Astrocyte (in vitro differentiated cells and primary cell): ENCODE measurements at regions not wholly inside any gene's neighbourhood (a gene's known extent, or its start where the extent isn't known, plus 50 kb on each side); places are given as distances from the start of the nearest gene placed in this dataset.
"Not testable (repeated sequence)": the region's sequence is repeated elsewhere in the genome, so short reads cannot be mapped to it uniquely, and the experiment has no call there.

Source experiments
- DNase-seq: peaks from one replicate; pipeline ENCODE4 v3.0.0-alpha.2; 2010; ENCODE audit warnings: low read depth
- FAIRE-seq: peaks from 2 replicates; lab custom pipeline; 2011; peaks lifted over from hg19 to GRCh38; lab: Jason Lieb, UNC
- H2AFZ ChIP-seq: 2 replicates; pipeline ENCODE4 v1.6.0; 2012; ENCODE audit warnings: low read depth, low read length, inconsistent platforms
- H3K27ac ChIP-seq: 2 replicates; pipeline ENCODE4 v1.5.1; 2011; ENCODE audit warnings: low read depth, low read length, inconsistent platforms
- H3K27me3 ChIP-seq: 2 replicates; pipeline ENCODE4 v1.6.0; 2011; ENCODE audit warnings: low read length, inconsistent platforms; ENCODE audit not compliant: insufficient read depth
- H3K36me3 ChIP-seq: 2 replicates; pipeline ENCODE4 v1.5.1; 2011; ENCODE audit warnings: low read length, inconsistent platforms; ENCODE audit not compliant: insufficient read depth
- H3K4me1 ChIP-seq: 2 replicates; pipeline ENCODE4 v1.5.1; 2011; ENCODE audit warnings: low read length, inconsistent platforms; ENCODE audit not compliant: insufficient read depth
- H3K4me2 ChIP-seq: 2 replicates; pipeline ENCODE4 v1.6.0; 2012; ENCODE audit warnings: low read length, inconsistent platforms
- H3K4me3 ChIP-seq: 2 replicates; pipeline ENCODE4 v1.5.1; 2011; ENCODE audit warnings: low read depth, mild to moderate bottlenecking, low read length, inconsistent platforms; ENCODE audit not compliant: insufficient read depth
- H3K79me2 ChIP-seq: 2 replicates; pipeline ENCODE4 v1.6.0; 2012; ENCODE audit warnings: mild to moderate bottlenecking, low read length, inconsistent platforms; ENCODE audit not compliant: insufficient read depth
- H3K9ac ChIP-seq: 2 replicates; pipeline ENCODE4 v1.6.0; 2012; ENCODE audit warnings: mild to moderate bottlenecking, low read length, inconsistent platforms
- H3K9me3 ChIP-seq: 2 replicates; pipeline ENCODE4 v1.5.1; 2012; ENCODE audit warnings: low read depth, mild to moderate bottlenecking, low read length, inconsistent platforms; ENCODE audit not compliant: insufficient read depth
- H4K20me1 ChIP-seq: 2 replicates; pipeline ENCODE4 v1.6.0; 2012; ENCODE audit warnings: low read length, inconsistent platforms; ENCODE audit not compliant: insufficient read depth
- H3K27ac Mint-ChIP-seq: one replicate; pipeline ENCODE4 v1.8.0; 2021; ENCODE audit warnings: mild to moderate bottlenecking, mixed read lengths; ENCODE audit not compliant: unreplicated experiment
- H3K27me3 Mint-ChIP-seq: one replicate; pipeline ENCODE4 v1.8.0; 2021; ENCODE audit warnings: low read depth, mixed read lengths; ENCODE audit not compliant: unreplicated experiment
- H3K36me3 Mint-ChIP-seq: one replicate; pipeline ENCODE4 v1.8.0; 2021; ENCODE audit warnings: low read depth, mixed read lengths; ENCODE audit not compliant: unreplicated experiment
- H3K4me1 Mint-ChIP-seq: one replicate; pipeline ENCODE4 v1.8.0; 2021; ENCODE audit warnings: low read depth, mixed read lengths; ENCODE audit not compliant: unreplicated experiment
- H3K4me3 Mint-ChIP-seq: one replicate; pipeline ENCODE4 v1.8.0; 2021; ENCODE audit warnings: mild to moderate bottlenecking, moderate library complexity, mixed read lengths; ENCODE audit not compliant: unreplicated experiment
- H3K9me3 Mint-ChIP-seq: one replicate; pipeline ENCODE4 v1.8.0; 2021; ENCODE audit warnings: mild to moderate bottlenecking, mixed read lengths; ENCODE audit not compliant: unreplicated experiment
- CTCF ChIP-seq: IDR thresholded peaks from 2 replicates; pipeline ENCODE4 v1.5.1; 2011; ENCODE audit warnings: low read depth, mild to moderate bottlenecking, inconsistent platforms, low read length, moderate library complexity; ENCODE audit not compliant: insufficient read depth
- EZH2 ChIP-seq: IDR thresholded peaks from 2 replicates; pipeline ENCODE4 v1.6.1; 2012; ENCODE audit warnings: mild to moderate bottlenecking, low read length, inconsistent platforms; ENCODE audit not compliant: insufficient read depth

GRCh38 chr3:106108925-106109324, 240.1 kb upstream of the CBLB start:
- Histone ChIP-seq H3K9ac (no peak overlapping the region), H3K27me3 (no peaks in the 10 kb centered on the region), H4K20me1 (no peaks in the 10 kb centered on the region), H3K4me1 (no peaks in the 10 kb centered on the region), H3K4me3 (no peak overlapping the region), H2AFZ (no peak overlapping the region), H3K79me2 (no peaks in the 10 kb centered on the region), H3K27ac (no peak overlapping the region), H3K36me3 (no peaks in the 10 kb centered on the region), H3K4me2 (no peak overlapping the region), H3K9me3 (no peaks in the 10 kb centered on the region)
- TF ChIP-seq CTCF (no peak), EZH2 (no peak)
- DNase-seq (no peak), FAIRE-seq (no peak)
- Mint-ChIP-seq H3K4me3 (no peak overlapping the region), H3K36me3 (no peaks in the 10 kb centered on the region), H3K9me3 (peaks cover 4% of the 10 kb centered on the region), H3K27me3 (no peaks in the 10 kb centered on the region), H3K27ac (no peak overlapping the region), H3K4me1 (no peaks in the 10 kb centered on the region)

- not testable (repeated sequence) for H3K4me3 Mint-ChIP-seq, H3K4me3 ChIP-seq, DNase-seq, H3K27ac Mint-ChIP-seq, H3K36me3 Mint-ChIP-seq, FAIRE-seq, H3K27me3 ChIP-seq, H4K20me1 ChIP-seq, H3K4me1 ChIP-seq, H3K79me2 ChIP-seq, H3K4me2 ChIP-seq, H2AFZ ChIP-seq, H3K9me3 Mint-ChIP-seq, H3K27ac ChIP-seq, H3K27me3 Mint-ChIP-seq, H3K4me1 Mint-ChIP-seq, H3K9ac ChIP-seq, H3K36me3 ChIP-seq, H3K9me3 ChIP-seq
Measured at GRCh38 chr3:106112561-106112960, 243.7 kb upstream of the CBLB start.

GRCh38 chr3:106113747-106114146, 244.9 kb upstream of the CBLB start:
- H3K9me3 ChIP-seq: no peaks in the 10 kb centered on the region
- peaks cover 3% of the 10 kb centered on the region for H3K4me1 Mint-ChIP-seq
- H4K20me1 ChIP-seq: no peaks in the 10 kb centered on the region
- no peaks in the 10 kb centered on the region for H3K4me1 ChIP-seq
- H3K9ac ChIP-seq: no peak overlapping the region
- H3K4me3 ChIP-seq: no peak overlapping the region
- no peak for DNase-seq
- TF ChIP-seq EZH2 (no peak), CTCF (no peak)
- no peak for FAIRE-seq
- H3K27ac Mint-ChIP-seq: peak overlapping the region; percentile 72
- H3K36me3 Mint-ChIP-seq: no peaks in the 10 kb centered on the region
- H3K36me3 ChIP-seq: no peaks in the 10 kb centered on the region
- H3K4me3 Mint-ChIP-seq: no peak overlapping the region
- H2AFZ ChIP-seq: no peak overlapping the region
- H3K79me2 ChIP-seq: no peaks in the 10 kb centered on the region
- H3K27me3 Mint-ChIP-seq: no peaks in the 10 kb centered on the region
- H3K9me3 Mint-ChIP-seq: peaks cover 4% of the 10 kb centered on the region
- no peak overlapping the region for H3K4me2 ChIP-seq
- no peak overlapping the region for H3K27ac ChIP-seq
- H3K27me3 ChIP-seq: no peaks in the 10 kb centered on the region
